Gastroesophageal sphincter (tissue), 3 donors: ENCODE measurements at regions not wholly inside any gene's neighbourhood (a gene's known extent, or its start where the extent isn't known, plus 50 kb on each side); places are given as distances from the start of the nearest gene placed in this dataset.

Experiments
- CTCF ChIP-seq, 4 experiments: fragments of 200-600 bp in 2 of 4; fragments of 450-650 bp in 2 of 4; sonication (generic) in 1 of 4; IDR thresholded peaks; one replicate each; pipeline ENCODE4 v1.5.1; 2017 to 2019; ENCODE audit warnings: antibody characterized with exemption in 4 of 4, mild to moderate bottlenecking in 2 of 4, moderate library complexity in 2 of 4
- EP300 ChIP-seq: sonication (generic); formaldehyde crosslinking; IDR thresholded peaks from one replicate; pipeline ENCODE4 v1.6.1; 2017; ENCODE audit warnings: antibody characterized with exemption, mild to moderate bottlenecking
- POLR2A ChIP-seq, 2 donors: fragments of 450-650 bp; IDR thresholded peaks; one replicate each; pipeline ENCODE4 v1.6.1; 2017; ENCODE audit warnings: antibody characterized with exemption in 2 of 2, mild to moderate bottlenecking in 2 of 2, moderate library complexity in 1 of 2

- TF ChIP-seq CTCF (IDR thresholded peaks at IDR 0.05), result no peak
- no peak for TF ChIP-seq POLR2A (IDR thresholded peaks at IDR 0.05)
- no peak for TF ChIP-seq EP300
Observed at GRCh38 chr6:135759831-135760230, 91.7 kb upstream of the PDE7B start.
